Thyroid gland (tissue), 4 donors: ENCODE measurements at regions not wholly inside any gene's neighbourhood (a gene's known extent, or its start where the extent isn't known, plus 50 kb on each side); places are given as distances from the start of the nearest gene placed in this dataset.
"Not testable (repeated sequence)": the region's sequence is repeated elsewhere in the genome, so short reads cannot be mapped to it uniquely, and the experiment has no call there.

Experiments used
- DNase-seq, 2 donors: peaks; one replicate each; pipeline ENCODE4 v3.0.0-alpha.2; 2019
- H3K27ac ChIP-seq, 3 donors: fragments of 200-600 bp; sonication (generic); 1 replicate in 2 of 3; 2 replicates in 1 of 3; pipeline ENCODE4 v1.5.1; 2016 to 2019; ENCODE audit warnings: mild to moderate bottlenecking in 1 of 3, moderate library complexity in 1 of 3
- H3K27me3 ChIP-seq: fragments of 200-600 bp; sonication (generic); one replicate; pipeline ENCODE4 v1.5.1; 2019
- H3K36me3 ChIP-seq, 2 donors: fragments of 200-600 bp; sonication (generic); one replicate each; pipeline ENCODE4 v1.5.1; 2016 to 2019
- H3K4me1 ChIP-seq, 2 donors: fragments of 200-600 bp; sonication (generic); one replicate each; pipeline ENCODE4 v1.5.1; 2017 to 2019
- H3K4me3 ChIP-seq, 3 donors: fragments of 200-600 bp; sonication (generic); replicated peaks in 1 of 3; 1 replicate in 2 of 3; 2 replicates in 1 of 3; pipeline ENCODE4 v1.5.1; 2016; ENCODE audit warnings: mild to moderate bottlenecking in 1 of 3
- H3K9me3 ChIP-seq: fragments of 200-600 bp; sonication (generic); one replicate; pipeline ENCODE4 v1.5.1; 2017
- POLR2A ChIP-seq, 2 donors: fragments of 450-650 bp; IDR thresholded peaks; one replicate each; pipeline ENCODE4 v1.6.1; 2017; ENCODE audit warnings: antibody characterized with exemption in 2 of 2, mild to moderate bottlenecking in 2 of 2, moderate library complexity in 1 of 2
- WGBS, 2 donors: methylation state at CpG; one replicate each; pipeline ENCODE4 v1.1.5; 2017; 5-methylcytosine and 5-hydroxymethylcytosine counted together
- intact Hi-C: fragments of 100-400 bp; cut with DNase I; formaldehyde crosslinking; loops from one replicate; pipeline ENCODE4 v1.15.1; 2023
- TF ChIP-seq, protein P1 (sequence below), 6 experiments: fragments of 200-600 bp in 3 of 6; fragments of 450-650 bp in 3 of 6; sonication (generic) in 3 of 6; IDR thresholded peaks; one replicate each; pipeline ENCODE4 v1.5.1; 2016 to 2019; ENCODE audit warnings: antibody characterized with exemption in 6 of 6, mild to moderate bottlenecking in 2 of 6, inconsistent platforms in 1 of 6, moderate library complexity in 1 of 6

DNA sequence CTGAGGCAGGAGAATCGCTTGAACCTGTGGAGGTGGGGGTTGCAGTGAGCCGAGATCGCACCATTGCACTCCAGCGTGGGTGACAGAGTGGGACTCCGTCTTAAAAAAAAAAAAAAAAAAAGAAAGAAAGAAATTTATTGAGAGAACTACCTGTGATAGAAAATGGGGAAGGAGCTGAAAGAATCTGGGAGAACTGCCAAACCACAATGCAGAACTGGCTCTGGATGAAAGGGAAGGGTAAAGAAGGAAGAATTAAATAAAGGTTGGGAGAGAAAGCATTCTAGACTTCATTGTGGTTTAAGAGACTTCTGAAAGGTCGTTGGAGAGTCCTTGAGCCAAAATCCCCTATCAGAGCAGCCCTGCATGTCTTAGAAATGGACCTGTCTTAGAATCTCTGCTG is 567.9 kb upstream of the HTR2C start:
- intact Hi-C loops = no loop called here
- no peak overlapping the region for H3K27ac ChIP-seq
- no peak for TF ChIP-seq POLR2A (IDR thresholded peaks at IDR 0.05)
- TF ChIP-seq, protein P1, sequence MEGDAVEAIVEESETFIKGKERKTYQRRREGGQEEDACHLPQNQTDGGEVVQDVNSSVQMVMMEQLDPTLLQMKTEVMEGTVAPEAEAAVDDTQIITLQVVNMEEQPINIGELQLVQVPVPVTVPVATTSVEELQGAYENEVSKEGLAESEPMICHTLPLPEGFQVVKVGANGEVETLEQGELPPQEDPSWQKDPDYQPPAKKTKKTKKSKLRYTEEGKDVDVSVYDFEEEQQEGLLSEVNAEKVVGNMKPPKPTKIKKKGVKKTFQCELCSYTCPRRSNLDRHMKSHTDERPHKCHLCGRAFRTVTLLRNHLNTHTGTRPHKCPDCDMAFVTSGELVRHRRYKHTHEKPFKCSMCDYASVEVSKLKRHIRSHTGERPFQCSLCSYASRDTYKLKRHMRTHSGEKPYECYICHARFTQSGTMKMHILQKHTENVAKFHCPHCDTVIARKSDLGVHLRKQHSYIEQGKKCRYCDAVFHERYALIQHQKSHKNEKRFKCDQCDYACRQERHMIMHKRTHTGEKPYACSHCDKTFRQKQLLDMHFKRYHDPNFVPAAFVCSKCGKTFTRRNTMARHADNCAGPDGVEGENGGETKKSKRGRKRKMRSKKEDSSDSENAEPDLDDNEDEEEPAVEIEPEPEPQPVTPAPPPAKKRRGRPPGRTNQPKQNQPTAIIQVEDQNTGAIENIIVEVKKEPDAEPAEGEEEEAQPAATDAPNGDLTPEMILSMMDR (IDR thresholded peaks at IDR 0.05) = no peak

DNA sequence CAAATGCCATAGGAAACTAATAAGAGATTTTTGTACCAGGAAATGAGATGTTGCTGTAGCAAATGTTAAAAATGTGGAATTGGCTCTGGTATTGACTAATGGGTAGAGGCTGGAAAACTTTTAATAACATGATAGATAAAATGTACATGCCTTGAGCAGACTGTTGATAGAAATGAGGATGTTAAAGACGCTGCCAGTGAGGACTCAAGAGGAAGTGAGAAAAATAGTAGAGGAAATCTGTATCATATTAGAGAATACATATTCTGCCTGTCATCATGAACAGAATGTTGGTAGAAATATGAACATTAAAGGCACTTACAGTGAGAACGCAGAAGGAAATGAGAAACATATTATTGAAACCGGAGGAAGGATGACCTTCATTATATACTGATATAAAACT is 577.2 kb upstream of the HTR2C start:
- WGBS, 2 donors = 77 to 80% methylated on average over 3 of the region's 3 CpGs
- H3K4me1 ChIP-seq = no peaks in the 10 kb centered on the region
- H3K36me3 ChIP-seq = no peaks in the 10 kb centered on the region
- TF ChIP-seq, protein P1 (IDR thresholded peaks at IDR 0.05) = no peak
- TF ChIP-seq POLR2A (IDR thresholded peaks at IDR 0.05) = no peak
- no peaks in the 10 kb centered on the region for H3K27me3 ChIP-seq
- no peak overlapping the region for H3K27ac ChIP-seq
- intact Hi-C loops = no loop called here
- no peak overlapping the region for H3K4me3 ChIP-seq
- H3K9me3 ChIP-seq = no peaks in the 10 kb centered on the region
- no peak for DNase-seq

More for the DNA sequence above, 567.9 kb upstream of the HTR2C start:
- Histone ChIP-seq H3K27me3 (no peaks in the 10 kb centered on the region), H3K9me3 (no peaks in the 10 kb centered on the region), H3K4me3 (no peak overlapping the region), H3K4me1 (no peaks in the 10 kb centered on the region), H3K36me3 (no peaks in the 10 kb centered on the region)
- no peak for DNase-seq
- 58 to 85% methylated on average over 4 to 6 of the region's 6 CpGs for WGBS, 2 donors

DNA sequence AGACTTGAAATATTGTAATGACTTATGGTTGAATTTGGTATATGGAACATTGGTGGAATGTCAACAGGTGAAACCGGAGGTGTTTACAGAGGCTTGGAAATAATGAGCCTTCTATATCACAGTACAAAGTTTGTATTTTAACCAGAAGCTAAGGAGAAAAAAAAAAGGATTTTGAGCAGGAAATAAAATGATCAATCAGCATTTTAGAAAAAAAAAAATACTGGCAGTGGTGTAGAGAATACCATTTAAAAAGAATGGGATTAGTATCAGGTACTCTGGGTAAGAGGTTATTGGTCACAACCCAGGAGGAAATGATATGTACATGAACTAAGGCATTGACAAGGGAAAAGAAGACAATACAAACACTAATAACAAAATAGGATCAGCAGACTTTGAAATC is 587.1 kb upstream of the HTR2C start:
- H3K4me1 ChIP-seq = no peaks in the 10 kb centered on the region
- no peaks in the 10 kb centered on the region for H3K27me3 ChIP-seq
- no peaks in the 10 kb centered on the region for H3K36me3 ChIP-seq
- intact Hi-C loops = no loop called here
- H3K4me3 ChIP-seq = no peak overlapping the region
- no peak for DNase-seq
- no peaks in the 10 kb centered on the region for H3K9me3 ChIP-seq
- WGBS, 2 donors = 84 to 93% methylated on average over 1 of the region's 1 CpG
- no peak for TF ChIP-seq POLR2A (IDR thresholded peaks at IDR 0.05)
- TF ChIP-seq, protein P1 (IDR thresholded peaks at IDR 0.05) = no peak
- no peak overlapping the region for H3K27ac ChIP-seq

DNA sequence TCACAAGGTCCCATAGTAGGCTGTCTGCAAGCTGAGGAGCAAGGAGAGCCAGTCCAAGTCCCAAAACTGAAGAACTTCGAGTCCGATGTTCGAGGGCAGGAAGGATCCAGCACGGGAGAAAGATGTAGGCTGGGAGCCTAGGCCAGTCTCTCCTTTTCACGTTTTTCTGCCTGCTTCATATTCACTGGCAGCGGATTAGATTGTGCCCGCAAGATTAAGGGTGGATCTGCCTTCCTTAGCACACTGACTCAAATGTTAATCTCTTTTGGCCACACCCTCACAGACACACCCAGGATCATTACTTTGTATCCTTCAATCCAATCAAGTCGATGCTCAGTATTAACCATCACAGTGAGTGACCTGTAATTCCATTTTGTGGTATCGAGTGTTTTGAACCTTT is 592.2 kb upstream of the HTR2C start:
- H3K27ac ChIP-seq, intact Hi-C loops, H3K9me3 ChIP-seq, H3K36me3 ChIP-seq, DNase-seq, H3K27me3 ChIP-seq, H3K4me1 ChIP-seq, H3K4me3 ChIP-seq: not testable (repeated sequence)
- WGBS, 2 donors = 88 to 97% methylated on average over 9 of the region's 9 CpGs

DNA sequence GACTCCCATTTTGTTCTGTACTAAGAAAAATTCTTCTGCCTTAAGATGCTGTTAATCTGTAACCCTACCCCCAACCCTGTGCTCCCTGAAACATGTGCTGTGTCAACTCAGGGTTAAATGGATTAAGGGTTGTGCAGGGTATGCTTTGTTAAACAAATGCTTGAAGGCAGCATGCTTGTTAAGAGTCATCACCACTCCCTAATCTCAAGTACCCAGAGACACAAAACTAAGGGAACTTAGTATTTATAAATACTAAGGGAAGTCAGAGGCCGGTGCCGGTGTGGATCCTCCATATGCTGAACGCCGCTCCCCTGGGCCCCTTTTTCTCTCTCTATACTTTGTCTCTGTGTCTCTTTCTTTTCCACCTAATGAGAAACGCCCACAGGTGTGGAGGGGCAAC is 593.2 kb upstream of the HTR2C start:
- H3K4me3 ChIP-seq, H3K27me3 ChIP-seq, DNase-seq, H3K4me1 ChIP-seq, H3K36me3 ChIP-seq, intact Hi-C loops, H3K27ac ChIP-seq, H3K9me3 ChIP-seq: not testable (repeated sequence)
- WGBS, 2 donors = 20 to 26% methylated on average over 5 of the region's 5 CpGs

DNA sequence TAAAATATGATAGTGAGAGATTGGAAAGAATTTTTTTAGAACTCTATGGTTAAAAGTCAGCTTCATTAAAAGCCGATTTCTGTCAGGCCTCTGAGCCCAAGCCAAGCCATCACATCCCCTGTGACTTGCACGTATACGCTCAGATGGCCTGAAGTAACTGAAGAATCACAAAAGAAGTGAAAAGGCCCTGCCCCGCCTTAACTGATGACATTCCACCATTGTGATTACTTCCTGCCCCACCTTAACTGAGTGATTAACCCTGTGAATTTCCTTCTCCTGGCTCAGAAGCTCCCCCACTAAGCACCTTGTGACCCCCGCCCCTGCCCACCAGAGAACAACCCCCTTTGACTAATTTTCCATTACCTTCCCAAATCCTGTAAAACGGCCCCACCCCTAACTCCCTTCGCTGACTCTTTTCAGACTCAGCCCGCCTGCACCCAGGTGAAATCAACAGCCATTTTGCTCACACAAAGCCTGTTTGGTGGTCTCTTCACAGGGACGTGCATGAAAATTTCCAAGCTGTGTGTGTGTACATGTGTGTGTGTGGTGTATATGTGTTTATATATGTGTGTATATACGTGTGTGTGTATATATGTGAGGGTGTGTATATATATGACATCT is 595.5 kb upstream of the HTR2C start:
- H3K9me3 ChIP-seq, H3K36me3 ChIP-seq, H3K27ac ChIP-seq, H3K4me1 ChIP-seq, H3K4me3 ChIP-seq, intact Hi-C loops, H3K27me3 ChIP-seq, DNase-seq: not testable (repeated sequence)
- WGBS, 2 donors = 84% methylated on average over 10 of the region's 10 CpGs

DNA sequence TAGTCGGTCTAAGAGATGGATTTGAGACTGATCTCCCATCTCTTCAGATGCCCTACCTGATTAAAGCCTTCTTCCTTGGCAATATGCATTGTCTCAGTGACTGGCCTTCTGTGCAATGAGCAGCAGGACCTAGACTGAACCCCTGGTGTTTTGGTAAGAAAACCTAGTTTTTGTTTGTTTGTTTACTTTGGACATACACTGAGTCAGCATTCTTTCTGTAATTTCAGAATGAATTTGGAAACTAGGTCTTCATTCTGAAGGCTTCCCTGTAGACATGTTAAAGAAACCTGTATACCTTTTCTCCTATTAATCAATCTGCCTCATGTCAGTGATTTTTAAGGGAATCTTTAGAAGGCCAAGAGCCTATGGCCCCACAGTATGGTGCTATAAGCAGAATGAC is 597.5 kb upstream of the HTR2C start:
- no peaks in the 10 kb centered on the region for H3K27me3 ChIP-seq
- no peak overlapping the region for H3K27ac ChIP-seq
- H3K4me1 ChIP-seq = no peaks in the 10 kb centered on the region
- no peaks in the 10 kb centered on the region for H3K36me3 ChIP-seq
- TF ChIP-seq, protein P1 (IDR thresholded peaks at IDR 0.05) = no peak
- TF ChIP-seq POLR2A (IDR thresholded peaks at IDR 0.05) = no peak
- intact Hi-C loops = no loop called here
- H3K9me3 ChIP-seq = no peaks in the 10 kb centered on the region
- no peak overlapping the region for H3K4me3 ChIP-seq
- WGBS, 2 donors = 100% methylated on average over 1 of the region's 1 CpG
- DNase-seq = no peak
